GM19395 (cell line): ENCODE measurements at regions not wholly inside any gene's neighbourhood (a gene's known extent, or its start where the extent isn't known, plus 50 kb on each side); places are given as distances from the start of the nearest gene placed in this dataset.

Source experiments
- ATAC-seq: cut with Tn5 transposase; IDR thresholded peaks from one replicate; pipeline ENCODE4 v1.9.1; 2021; ENCODE audit warnings: mild to moderate bottlenecking, moderate library complexity; ENCODE audit not compliant: unreplicated experiment

GRCh38 chr13:80133631-80134261 is 207.2 kb downstream of the SPRY2 start:
- peak; percentile 60 for ATAC-seq

DNA sequence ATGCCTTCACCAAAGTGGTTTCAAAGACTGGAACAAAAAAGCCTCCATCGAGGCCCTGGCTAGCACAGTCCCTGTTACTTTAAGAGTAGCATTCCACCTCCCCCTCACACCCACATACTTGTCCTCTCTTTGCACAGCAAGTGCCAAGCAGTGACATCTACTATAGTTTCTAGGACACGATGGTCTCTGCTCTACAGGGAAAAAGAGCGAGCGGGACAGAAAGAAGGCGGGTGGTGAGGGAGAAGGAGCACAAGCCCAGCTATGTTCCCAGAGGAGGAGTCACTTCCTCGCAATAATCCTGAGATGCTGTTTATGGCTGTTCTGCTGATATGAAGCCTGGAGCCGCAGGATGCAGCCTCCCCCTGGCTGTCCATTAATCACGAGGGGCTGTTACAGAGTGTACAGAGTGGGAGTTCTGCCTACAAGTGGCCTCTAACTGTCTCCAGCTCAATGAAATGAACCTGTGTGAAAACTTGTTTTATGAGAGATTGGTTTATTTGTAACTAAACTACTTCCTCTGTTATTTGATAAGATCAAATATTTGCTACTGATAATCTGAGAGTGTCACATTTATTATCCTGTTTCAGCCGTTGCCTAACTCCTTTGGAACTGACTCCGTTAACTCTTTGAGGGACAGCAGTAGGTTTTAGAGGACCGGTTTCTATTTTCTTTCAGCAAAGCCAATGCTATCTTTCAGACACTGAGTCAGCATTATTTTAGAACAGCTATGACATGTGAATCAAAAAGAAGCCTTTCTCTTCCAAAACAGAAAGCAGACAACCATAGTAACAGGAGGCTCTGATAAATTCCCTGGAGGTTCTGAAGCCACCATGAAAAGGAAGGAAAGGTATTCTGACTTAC is 208.0 kb downstream of the SPRY2 start:
- ATAC-seq = peak; percentile 27

DNA sequence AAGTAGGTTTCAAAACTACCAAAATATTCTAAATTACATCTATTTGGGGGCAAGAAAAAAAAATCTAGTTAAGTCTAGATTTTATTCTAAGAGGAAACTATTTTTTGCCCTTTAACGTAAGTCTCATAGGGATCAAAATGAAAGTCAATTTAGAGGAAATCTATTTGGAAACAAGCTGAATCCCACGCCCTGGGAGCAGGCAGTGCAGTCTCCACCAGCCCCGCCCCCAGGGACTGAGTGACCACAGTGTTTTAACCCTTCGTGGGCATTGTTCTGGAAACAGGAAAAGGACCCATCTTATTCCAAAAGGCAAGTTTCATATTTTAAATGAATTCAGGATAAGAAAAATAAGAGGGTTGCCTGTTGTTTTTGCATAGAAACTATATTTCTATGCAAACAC is 209.7 kb downstream of the SPRY2 start:
- ATAC-seq = no peak

- no peak for ATAC-seq
Measured at GRCh38 chr13:80126389-80127068, 214.4 kb downstream of the SPRY2 start.

- ATAC-seq = no peak
Measured at GRCh38 chr13:80123945-80124344, 217.0 kb downstream of the SPRY2 start.

DNA sequence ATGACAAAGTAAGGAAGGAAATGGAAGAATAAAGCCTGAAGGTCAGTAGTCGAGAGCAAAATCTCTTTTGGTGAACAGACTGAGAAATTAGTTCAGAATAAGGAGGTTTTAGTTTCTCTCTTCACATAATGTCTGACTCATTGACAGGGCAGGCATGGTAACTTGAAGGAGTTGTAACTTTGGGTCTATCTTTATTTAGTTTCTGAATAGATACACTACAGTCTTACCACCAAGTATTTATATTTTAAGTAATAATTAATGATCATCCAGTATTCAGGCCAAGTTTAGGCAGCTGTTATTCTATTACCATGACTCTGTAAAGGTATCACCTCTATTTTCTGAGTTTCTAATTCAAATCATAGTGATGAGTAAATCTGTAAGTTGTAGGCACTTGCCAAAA is 219.9 kb downstream of the SPRY2 start:
- ATAC-seq = peak; percentile 64

- ATAC-seq = no peak
Measured at GRCh38 chr13:80118506-80118905, 222.4 kb downstream of the SPRY2 start.

DNA sequence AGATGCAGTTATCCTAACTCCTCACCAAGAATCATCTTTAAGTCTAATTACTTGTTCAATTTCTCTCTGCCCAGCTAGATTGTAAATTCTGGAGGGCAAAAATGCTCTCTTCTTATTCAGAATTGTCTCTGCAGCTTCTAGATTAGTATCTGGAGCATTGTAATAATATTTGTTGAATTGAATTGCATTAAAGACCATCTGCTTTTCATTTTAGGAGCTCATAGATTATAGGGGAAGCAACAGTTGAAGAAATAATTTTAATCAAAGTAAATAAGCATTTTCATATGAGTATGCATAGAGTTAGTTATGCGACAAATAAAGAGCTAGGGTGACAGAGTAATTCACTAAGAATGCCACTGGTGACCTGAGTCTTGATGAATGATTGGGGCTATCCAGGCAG is 222.8 kb downstream of the SPRY2 start:
- ATAC-seq = no peak

DNA sequence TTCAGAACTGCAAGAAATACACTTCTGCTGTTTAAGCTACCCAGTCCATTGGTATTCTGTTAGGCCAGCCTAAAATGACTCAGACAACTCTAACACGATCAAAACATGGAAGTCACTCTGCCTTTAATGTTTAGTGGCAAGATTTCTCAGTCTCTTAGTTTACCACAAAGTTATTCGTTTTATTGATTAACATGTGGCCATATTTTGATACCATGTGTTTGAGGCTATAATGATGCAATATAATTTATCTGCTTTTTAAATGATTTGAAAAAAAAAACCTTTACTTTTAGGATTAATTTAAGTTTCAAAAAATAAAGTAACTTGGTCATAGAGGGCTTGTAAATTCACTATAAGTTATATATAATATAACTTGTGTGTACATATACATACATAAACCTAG is 223.4 kb downstream of the SPRY2 start:
- no peak for ATAC-seq

DNA sequence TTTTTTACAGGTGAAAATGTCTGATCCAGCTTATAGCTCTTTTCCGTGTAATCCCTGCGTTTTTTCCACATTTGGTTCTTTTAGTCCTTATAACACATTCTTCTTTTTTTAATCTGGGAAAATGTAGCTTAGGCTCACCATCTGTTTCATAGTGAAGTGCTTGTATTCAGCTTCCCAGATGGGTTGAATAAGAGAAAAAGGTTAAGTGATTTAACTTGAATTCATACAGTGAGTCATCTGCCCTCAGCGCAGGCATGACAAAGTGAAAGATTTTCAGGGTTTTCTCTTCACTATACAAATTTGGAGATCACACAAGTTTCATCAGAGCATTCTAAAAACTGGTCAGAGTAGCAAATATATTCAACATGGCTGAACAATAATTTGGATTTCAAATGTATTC is 224.8 kb downstream of the SPRY2 start:
- ATAC-seq = no peak

DNA sequence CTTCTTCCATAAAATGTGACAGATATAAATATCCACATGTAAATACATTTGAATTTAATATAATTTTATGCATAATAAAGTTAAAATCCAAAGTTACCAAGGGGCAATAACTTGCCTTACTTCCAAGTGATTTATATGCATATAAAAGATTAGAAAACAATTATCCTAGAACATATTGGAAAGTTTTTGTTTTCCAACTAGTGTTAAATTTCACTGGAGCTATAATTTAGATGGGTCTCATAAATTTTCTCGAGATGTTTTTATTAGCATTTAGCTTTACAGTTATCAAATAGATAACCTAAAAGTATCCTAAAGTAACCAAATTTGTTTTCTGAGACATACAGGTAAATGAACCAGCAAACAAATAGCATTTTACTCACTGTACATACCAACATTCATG is 225.3 kb downstream of the SPRY2 start:
- no peak for ATAC-seq

DNA sequence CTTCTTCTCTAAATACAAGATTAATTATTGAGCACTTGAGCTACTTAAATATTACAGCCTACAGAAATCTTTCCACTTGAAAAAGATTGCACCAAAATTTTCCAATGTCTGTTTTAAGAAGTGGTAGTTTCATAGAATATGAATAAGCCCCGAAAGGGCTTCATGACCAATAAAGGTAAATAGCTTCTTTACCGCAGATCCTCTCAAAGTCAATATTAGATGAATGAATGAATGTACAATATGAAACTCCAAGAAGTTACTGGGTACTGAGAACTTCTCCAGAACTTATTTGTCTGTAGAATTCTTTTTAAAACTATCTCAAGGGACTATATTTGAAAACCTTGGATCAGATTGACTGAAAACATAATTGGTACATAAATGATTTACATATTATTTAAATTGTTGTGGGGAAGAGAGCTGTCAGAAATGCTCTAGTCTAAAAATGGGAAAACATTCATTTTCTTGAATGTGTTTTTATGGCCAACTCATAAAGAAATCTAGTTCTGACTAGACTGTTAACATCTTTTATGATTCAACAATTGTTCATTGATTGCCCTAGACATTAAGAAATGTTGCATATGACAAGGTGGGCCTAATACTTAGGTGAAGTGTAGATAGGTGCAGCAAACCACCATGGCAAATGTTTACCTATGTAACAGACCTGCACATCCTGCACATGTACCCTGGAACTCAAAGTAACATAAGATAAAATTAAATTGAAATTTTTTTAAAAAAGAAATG is 227.0 kb downstream of the SPRY2 start:
- no peak for ATAC-seq

DNA sequence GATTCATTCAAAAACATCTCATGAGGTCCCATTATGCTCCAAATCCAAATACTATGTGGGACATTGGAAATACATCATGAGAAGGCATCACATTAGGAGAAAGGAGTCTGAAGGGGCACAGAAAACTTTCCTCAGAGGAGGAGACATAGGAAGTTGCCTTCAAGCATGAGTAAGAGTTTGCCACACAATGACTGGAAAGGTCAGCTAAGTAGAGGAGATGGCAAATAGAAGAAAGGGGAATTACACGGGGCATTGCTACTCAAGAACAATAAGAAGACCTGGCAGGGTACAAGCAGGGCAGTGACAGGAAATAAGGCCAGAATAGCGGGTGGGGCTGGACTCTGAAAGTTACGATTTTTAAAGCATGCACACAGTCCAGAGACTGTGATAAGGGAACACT is 231.6 kb downstream of the SPRY2 start:
- no peak for ATAC-seq

- ATAC-seq = no peak
Measured at GRCh38 chr13:80105350-80105749, 235.6 kb downstream of the SPRY2 start.

DNA sequence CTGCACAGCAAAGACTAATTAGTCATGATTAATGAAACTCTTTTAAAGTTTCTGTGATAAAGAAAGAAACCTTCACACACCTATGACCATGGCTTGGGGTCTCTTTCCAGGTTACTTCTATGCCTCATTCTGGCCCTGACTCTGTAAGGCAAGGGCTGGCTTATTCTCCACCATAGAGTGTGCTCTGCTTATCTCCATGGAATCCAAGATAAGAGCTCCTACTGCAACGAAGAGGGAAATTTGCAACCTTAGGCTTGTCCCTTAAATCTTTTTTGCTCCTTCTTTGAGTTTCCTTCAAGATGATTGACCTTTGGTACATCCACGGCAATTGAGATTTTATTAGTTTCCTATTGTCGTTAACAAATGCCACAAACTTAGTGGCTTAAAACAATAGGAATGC is 239.9 kb downstream of the SPRY2 start:
- ATAC-seq = no peak

DNA sequence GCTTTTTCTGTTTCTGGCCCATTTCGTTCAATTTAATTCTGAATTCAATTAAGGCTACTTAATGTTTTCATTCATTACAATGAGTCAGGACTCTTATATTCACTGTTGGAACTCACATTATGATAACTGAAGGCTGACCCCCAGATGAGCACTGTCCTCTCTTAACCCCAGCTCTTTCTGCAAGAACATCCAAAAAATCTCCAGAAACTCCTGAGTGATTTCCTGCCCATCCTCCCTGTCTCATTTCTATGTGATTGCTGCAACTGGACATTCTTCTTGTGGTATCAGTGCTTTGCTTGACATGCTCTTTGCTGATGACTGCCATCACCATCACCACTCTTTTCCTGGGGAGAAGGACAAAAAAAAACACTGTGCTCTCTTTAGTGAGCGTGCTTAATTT is 240.3 kb downstream of the SPRY2 start:
- ATAC-seq = no peak

GRCh38 chr13:80097561-80097960 is 243.4 kb downstream of the SPRY2 start:
- ATAC-seq = no peak

- no peak for ATAC-seq
Measured at GRCh38 chr13:80096383-80096782, 244.5 kb downstream of the SPRY2 start.

DNA sequence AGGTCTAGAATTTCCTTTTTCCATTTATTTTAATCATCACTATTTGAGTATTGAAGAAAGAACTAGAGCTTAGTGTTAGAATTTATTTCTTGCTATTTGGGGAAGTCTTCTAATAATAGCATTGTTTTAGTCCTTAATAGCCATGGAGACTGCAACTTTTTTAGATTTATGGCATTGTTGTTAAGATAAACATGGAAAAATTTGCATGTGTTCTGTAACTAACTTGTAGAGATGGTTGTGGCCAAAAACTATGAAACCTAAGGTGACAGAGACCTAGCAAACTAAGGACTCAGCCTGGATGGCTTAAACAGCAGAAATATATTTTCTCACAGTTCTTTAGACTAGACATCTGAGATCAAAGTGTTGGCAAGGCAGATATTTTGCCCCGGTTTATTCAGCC is 246.4 kb downstream of the SPRY2 start:
- ATAC-seq = no peak

DNA sequence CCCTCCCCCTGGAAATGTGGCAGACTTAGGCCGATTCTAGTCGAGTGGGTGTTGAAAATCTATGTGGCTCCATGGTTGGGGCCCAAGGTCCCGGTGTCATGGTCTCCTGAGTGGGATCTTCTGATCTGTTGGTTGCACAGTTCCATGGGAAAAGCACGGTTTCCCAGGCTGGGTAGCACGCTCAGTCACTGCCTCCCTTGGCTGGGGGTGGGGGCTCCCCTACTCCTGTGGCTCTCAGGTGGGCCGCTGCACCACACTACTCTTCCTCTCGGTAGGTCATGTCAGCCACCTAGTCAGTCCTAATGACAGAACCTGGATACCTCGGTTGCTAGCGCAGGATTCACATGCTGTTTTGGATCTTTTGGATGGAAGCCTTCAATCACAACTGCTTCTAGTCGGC is 247.0 kb downstream of the SPRY2 start:
- no peak for ATAC-seq

- no peak for ATAC-seq
Measured at GRCh38 chr13:80086304-80086721, 254.6 kb downstream of the SPRY2 start.
